ENCODE measurements at regions not wholly inside any gene's neighbourhood (a gene's known extent, or its start where the extent isn't known, plus 50 kb on each side); places are given as distances from the start of the nearest gene placed in this dataset.

- 85 to 94% (median 91%) methylated on average over 3 of the region's 3 CpGs for WGBS, 3 donors
- no peak for ATAC-seq
- H3K27me3 ChIP-seq (ENCODE audit: insufficient read depth in 3 of 3, low read length in 2 of 3) = peaks cover 0 to 2% (median 0%) of the 10 kb centered on the region in 3 donors
Observed at GRCh38 chr6:142651384-142651783, 293.6 kb downstream of the HIVEP2 start.

GRCh38 chr6:142653710-142654420, 291.1 kb downstream of the HIVEP2 start:
- no peak for ATAC-seq
- intact Hi-C loops (cut with DNase I) = no loop called here
- DNase-seq = no peak

More at GRCh38 chr6:142651384-142651783, 293.6 kb downstream of the HIVEP2 start:
- Histone ChIP-seq H3K27ac (no peak overlapping the region), H3K4me3 (no peak overlapping the region), H3K4me1 (no peaks in the 10 kb centered on the region), H3K9me3 (no peaks in the 10 kb centered on the region), H3K36me3 (ENCODE audit: insufficient read depth in 1 of 2, low read depth in 1 of 2) (no peaks in the 10 kb centered on the region)
- TF ChIP-seq CTCF (IDR thresholded peaks at IDR 0.05) = no peak
- DNase-seq = no peak
- intact Hi-C loops (cut with DNase I) = no loop called here

GRCh38 chr6:142659661-142660060, 285.3 kb downstream of the HIVEP2 start:
- no peaks in the 10 kb centered on the region for H3K27me3 ChIP-seq (ENCODE audit: insufficient read depth in 3 of 3, low read length in 2 of 3)
- H3K9me3 ChIP-seq = peaks cover 7% of the 10 kb centered on the region
- no peak overlapping the region for H3K4me3 ChIP-seq
- no peak for TF ChIP-seq CTCF (IDR thresholded peaks at IDR 0.05)
- no peak overlapping the region for H3K27ac ChIP-seq
- intact Hi-C loops (cut with DNase I) = no loop called here
- DNase-seq (no peak), ATAC-seq (no peak)
- no peaks in the 10 kb centered on the region for H3K36me3 ChIP-seq (ENCODE audit: insufficient read depth in 1 of 2, low read depth in 1 of 2)
- WGBS, 3 donors = 59 to 87% (median 85%) methylated on average over 2 of the region's 2 CpGs
- H3K4me1 ChIP-seq = no peaks in the 10 kb centered on the region

More at GRCh38 chr6:142653710-142654420, 291.1 kb downstream of the HIVEP2 start:
- H3K27me3 ChIP-seq (ENCODE audit: insufficient read depth in 3 of 3, low read length in 2 of 3) = peaks cover 0 to 2% (median 0%) of the 10 kb centered on the region in 3 donors
- TF ChIP-seq CTCF (IDR thresholded peaks at IDR 0.05) = no peak
- H3K4me1 ChIP-seq = no peaks in the 10 kb centered on the region
- no peaks in the 10 kb centered on the region for H3K36me3 ChIP-seq (ENCODE audit: insufficient read depth in 1 of 2, low read depth in 1 of 2)
- H3K4me3 ChIP-seq = no peak overlapping the region
- H3K9me3 ChIP-seq = no peaks in the 10 kb centered on the region
- H3K27ac ChIP-seq = no peak overlapping the region
- WGBS, 3 donors = 74 to 81% (median 78%) methylated on average over 5 of the region's 5 CpGs

GRCh38 chr6:142665393-142665792, 279.6 kb downstream of the HIVEP2 start:
- H3K9me3 ChIP-seq = peaks cover 7% of the 10 kb centered on the region
- no peak for TF ChIP-seq CTCF (IDR thresholded peaks at IDR 0.05)
- ATAC-seq = no peak
- intact Hi-C loops (cut with DNase I) = no loop called here
- H3K4me3 ChIP-seq = no peak overlapping the region
- H3K27me3 ChIP-seq (ENCODE audit: insufficient read depth in 3 of 3, low read length in 2 of 3) = peaks cover 0 to 2% (median 0%) of the 10 kb centered on the region in 3 donors
- no peaks in the 10 kb centered on the region for H3K36me3 ChIP-seq (ENCODE audit: insufficient read depth in 1 of 2, low read depth in 1 of 2)
- WGBS, 3 donors = 52 to 54% (median 54%) methylated on average over 2 of the region's 2 CpGs
- no peak overlapping the region for H3K27ac ChIP-seq
- DNase-seq = no peak
- no peaks in the 10 kb centered on the region for H3K4me1 ChIP-seq

All from psoas muscle (tissue), 7 donors.